Endodermal cell (in vitro differentiated cells): ENCODE measurements at regions not wholly inside any gene's neighbourhood (a gene's known extent, or its start where the extent isn't known, plus 50 kb on each side); places are given as distances from the start of the nearest gene placed in this dataset.

Experiments used
- DNase-seq: peaks from one replicate; pipeline ENCODE4 v3.0.0-alpha.2; 2017
- H3K27ac ChIP-seq: 2 replicates; pipeline ENCODE4 v1.5.1; 2013; ENCODE audit warnings: mild to moderate bottlenecking, low read depth, low read length, moderate library complexity
- H3K27me3 ChIP-seq: 2 replicates; pipeline ENCODE4 v1.6.1; 2013; ENCODE audit warnings: mild to moderate bottlenecking, low read length, moderate library complexity; ENCODE audit not compliant: insufficient read depth, control insufficient read depth, poor library complexity, severe bottlenecking
- H3K36me3 ChIP-seq: 2 replicates; pipeline ENCODE4 v1.7.0; 2013; ENCODE audit warnings: mild to moderate bottlenecking, low read length, moderate library complexity; ENCODE audit not compliant: control insufficient read depth, insufficient read depth
- H3K4me1 ChIP-seq: one replicate; pipeline ENCODE4 v1.7.0; 2013; ENCODE audit warnings: low read length; ENCODE audit not compliant: control insufficient read depth, insufficient read depth
- H3K4me3 ChIP-seq: 2 replicates; pipeline ENCODE4 v1.5.1; 2013; ENCODE audit warnings: mild to moderate bottlenecking, low read length, moderate library complexity
- H3K9ac ChIP-seq: 2 replicates; pipeline ENCODE4 v1.6.1; 2013; ENCODE audit warnings: mild to moderate bottlenecking, low read length, moderate library complexity; ENCODE audit not compliant: poor library complexity, severe bottlenecking; ENCODE audit errors: extremely low read depth
- H3K9me3 ChIP-seq: 2 replicates; pipeline ENCODE4 v1.6.1; 2013; ENCODE audit warnings: mild to moderate bottlenecking, low read length, moderate library complexity; ENCODE audit not compliant: control insufficient read depth
- H3K27ac Mint-ChIP-seq: 2 replicates; pipeline ENCODE4 v1.8.0; 2020; ENCODE audit warnings: mixed read lengths
- H3K27me3 Mint-ChIP-seq: 2 replicates; pipeline ENCODE4 v1.8.0; 2021; ENCODE audit warnings: mild to moderate bottlenecking, mixed read lengths; ENCODE audit not compliant: insufficient read depth
- H3K36me3 Mint-ChIP-seq: 2 replicates; pipeline ENCODE4 v1.8.0; 2020; ENCODE audit warnings: low read depth, mixed read lengths
- H3K4me1 Mint-ChIP-seq: 2 replicates; pipeline ENCODE4 v1.8.0; 2020; ENCODE audit warnings: mixed read lengths
- H3K4me3 Mint-ChIP-seq: 2 replicates; pipeline ENCODE4 v1.8.0; 2020; ENCODE audit warnings: mild to moderate bottlenecking, moderate library complexity, mixed read lengths
- H3K9me3 Mint-ChIP-seq: 2 replicates; pipeline ENCODE4 v1.8.0; 2020; ENCODE audit warnings: mild to moderate bottlenecking, mixed read lengths
- CTCF ChIP-seq: fragments of 200-600 bp; sonication (generic); conservative IDR thresholded peaks from 2 replicates; pipeline ENCODE4 v1.5.0; 2021; ENCODE audit warnings: antibody characterized with exemption, mild to moderate bottlenecking
- WGBS, 2 experiments: methylation state at CpG; one replicate each; pipeline versions ENCODE4 v1.1.5 to v1.1.7; 2013; ENCODE audit warnings: missing lambda C conversion rate in 2 of 2, mixed read lengths in 1 of 2; ENCODE audit not compliant: insufficient coverage in 1 of 2, insufficient read length in 1 of 2; 5-methylcytosine and 5-hydroxymethylcytosine counted together

GRCh38 chr18:28905509-28905908 is 728.6 kb upstream of the CDH2 start:
- no peaks in the 10 kb centered on the region for H3K27me3 Mint-ChIP-seq
- TF ChIP-seq CTCF: no peak
- 72% methylated on average over 1 of the region's 1 CpG; no CpG with 5 or more reads in 1 of the 2 experiments for WGBS, 2 experiments
- H3K4me3 Mint-ChIP-seq: no peak overlapping the region
- no peaks in the 10 kb centered on the region for H3K36me3 Mint-ChIP-seq
- no peaks in the 10 kb centered on the region for H3K9me3 ChIP-seq
- no peak overlapping the region for H3K9ac ChIP-seq
- no peaks in the 10 kb centered on the region for H3K36me3 ChIP-seq
- no peaks in the 10 kb centered on the region for H3K4me1 Mint-ChIP-seq
- H3K27me3 ChIP-seq: no peaks in the 10 kb centered on the region
- H3K9me3 Mint-ChIP-seq: no peaks in the 10 kb centered on the region
- H3K4me1 ChIP-seq: no peaks in the 10 kb centered on the region
- no peak overlapping the region for H3K4me3 ChIP-seq
- no peak for DNase-seq
- no peak overlapping the region for H3K27ac Mint-ChIP-seq
- no peak overlapping the region for H3K27ac ChIP-seq

DNA sequence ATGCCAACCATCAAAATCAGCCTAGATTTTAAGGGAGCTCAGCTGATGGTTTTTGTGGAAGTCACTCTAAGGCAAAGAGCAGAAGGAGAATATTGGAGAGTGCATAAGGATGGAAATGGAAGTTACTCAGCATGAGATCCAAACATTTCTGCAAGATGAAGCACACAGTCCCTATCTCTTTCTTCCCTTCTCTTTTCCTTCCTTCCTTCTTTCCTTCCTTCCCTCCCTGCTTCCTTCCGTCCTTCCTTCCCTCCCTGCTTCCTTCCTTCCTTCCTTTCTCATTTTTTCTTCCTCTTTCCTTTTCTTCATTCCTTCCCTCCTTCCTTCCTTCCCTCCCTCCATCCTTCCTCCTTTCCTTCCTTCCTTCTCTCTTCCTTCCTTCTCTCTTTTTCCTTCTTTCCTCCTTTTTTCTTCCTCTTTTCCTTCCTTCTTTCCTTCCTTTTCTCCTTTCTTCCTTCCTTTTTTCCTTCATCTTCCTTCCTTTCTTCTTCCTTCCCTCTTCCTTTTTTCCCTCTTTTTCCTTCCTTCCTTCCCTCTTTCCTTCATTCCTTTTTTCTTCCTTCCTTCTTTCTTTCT is 727.9 kb upstream of the CDH2 start:
- 77 to 92% methylated on average over 1 of the region's 1 CpG for WGBS, 2 experiments
- Histone ChIP-seq H3K9me3 (no peaks in the 10 kb centered on the region), H3K4me1 (no peaks in the 10 kb centered on the region), H3K9ac (no peak overlapping the region), H3K27me3 (no peaks in the 10 kb centered on the region), H3K4me3 (no peak overlapping the region), H3K27ac (no peak overlapping the region), H3K36me3 (no peaks in the 10 kb centered on the region)
- no peaks in the 10 kb centered on the region for H3K9me3 Mint-ChIP-seq
- no peak for DNase-seq
- TF ChIP-seq CTCF: no peak
- no peaks in the 10 kb centered on the region for H3K27me3 Mint-ChIP-seq
- H3K27ac Mint-ChIP-seq: no peak overlapping the region
- H3K36me3 Mint-ChIP-seq: no peaks in the 10 kb centered on the region
- no peak overlapping the region for H3K4me3 Mint-ChIP-seq
- no peaks in the 10 kb centered on the region for H3K4me1 Mint-ChIP-seq

DNA sequence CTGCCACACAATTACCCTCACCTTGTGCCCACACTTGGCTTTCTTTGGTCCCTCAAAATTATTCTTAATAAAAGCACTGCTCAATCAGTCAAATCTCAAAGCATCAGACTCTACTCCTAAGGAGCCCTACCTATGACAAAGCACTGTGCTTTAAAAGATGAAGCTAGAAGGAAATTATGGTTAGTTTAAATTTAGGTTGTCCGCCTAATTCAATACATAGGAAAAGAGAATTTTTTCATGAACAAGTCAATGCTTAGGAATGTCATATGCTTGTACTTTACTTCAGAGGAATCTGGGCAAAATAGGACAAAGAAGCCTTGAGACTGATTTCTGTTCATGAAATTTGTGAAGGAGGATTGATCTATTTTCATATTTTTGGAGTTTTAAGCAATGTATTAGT is 726.4 kb upstream of the CDH2 start:
- Mint-ChIP-seq H3K4me1 (no peaks in the 10 kb centered on the region), H3K27ac (no peak overlapping the region), H3K4me3 (no peak overlapping the region), H3K27me3 (no peaks in the 10 kb centered on the region), H3K9me3 (no peaks in the 10 kb centered on the region), H3K36me3 (no peaks in the 10 kb centered on the region)
- TF ChIP-seq CTCF: no peak
- Histone ChIP-seq H3K4me1 (no peaks in the 10 kb centered on the region), H3K9ac (no peak overlapping the region), H3K36me3 (no peaks in the 10 kb centered on the region), H3K27ac (no peak overlapping the region), H3K4me3 (no peak overlapping the region), H3K27me3 (no peaks in the 10 kb centered on the region), H3K9me3 (no peaks in the 10 kb centered on the region)
- DNase-seq: no peak
- WGBS, 2 experiments: 88 to 89% methylated on average over 1 of the region's 1 CpG
